ENCODE measurements at regions not wholly inside any gene's neighbourhood (a gene's known extent, or its start where the extent isn't known, plus 50 kb on each side); places are given as distances from the start of the nearest gene placed in this dataset.
A peak's percentile ranks its signal among the peaks of the same experiment; 100 is the strongest.

DNA sequence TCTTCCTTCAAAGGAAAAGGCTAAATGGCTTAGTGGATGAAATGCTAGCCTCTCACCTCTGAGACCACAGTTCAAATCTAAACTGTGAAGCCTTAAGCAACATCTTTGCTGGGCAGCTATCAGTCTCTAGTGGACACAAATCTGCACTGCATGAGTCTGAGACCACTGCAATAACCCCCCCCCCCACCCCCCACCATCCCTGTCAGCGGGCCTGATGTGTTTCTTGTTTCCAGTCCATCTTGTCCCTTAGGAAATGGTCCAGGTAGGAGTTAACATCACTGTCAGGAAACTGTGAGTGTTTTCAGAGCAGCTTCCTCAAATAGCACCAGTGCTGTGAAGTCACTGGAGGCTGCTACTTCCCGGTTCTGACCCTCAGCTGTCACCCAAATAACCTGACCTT lies 140.6 kb upstream of the TMCO5A start:
- no peak for DNase-seq

DNA sequence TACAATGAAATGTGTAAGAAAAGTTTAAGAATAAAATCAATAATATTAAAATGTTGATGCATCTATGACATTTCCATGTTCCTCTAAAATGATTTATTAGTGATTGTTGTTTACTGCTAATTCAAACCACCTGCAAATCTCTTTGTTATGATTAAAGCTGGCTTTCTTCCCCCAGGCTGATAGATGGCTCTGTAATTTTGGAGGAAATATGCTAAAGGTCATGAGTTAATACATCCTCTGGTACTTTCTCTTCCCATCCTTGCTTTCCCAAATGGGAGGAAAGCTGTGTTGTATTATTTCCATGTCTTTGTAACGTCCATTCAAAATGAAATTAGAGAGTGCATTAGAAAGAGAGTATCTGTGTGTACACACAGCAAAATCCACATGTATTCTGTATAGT lies 139.5 kb upstream of the TMCO5A start:
- DNase-seq = no peak

DNA sequence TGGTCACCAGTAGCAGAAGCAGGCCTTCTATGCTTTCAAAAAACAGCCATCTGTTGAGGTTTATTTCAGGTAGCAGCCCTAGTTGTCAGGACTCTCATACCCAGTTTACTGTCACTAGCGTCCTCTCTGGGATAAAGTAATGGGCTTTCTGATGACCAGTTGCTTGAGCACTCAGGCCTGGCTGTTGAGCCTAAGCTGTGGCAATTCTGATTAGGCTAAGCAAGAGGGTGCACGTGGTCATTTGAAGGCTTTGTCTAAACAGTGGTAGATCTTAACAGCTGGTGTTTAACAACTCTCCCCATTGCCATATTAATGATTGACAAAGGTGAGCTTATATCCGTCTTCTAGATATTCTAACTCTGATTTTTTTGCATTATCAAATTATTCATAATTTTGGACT lies 132.9 kb upstream of the TMCO5A start:
- DNase-seq = no peak

DNA sequence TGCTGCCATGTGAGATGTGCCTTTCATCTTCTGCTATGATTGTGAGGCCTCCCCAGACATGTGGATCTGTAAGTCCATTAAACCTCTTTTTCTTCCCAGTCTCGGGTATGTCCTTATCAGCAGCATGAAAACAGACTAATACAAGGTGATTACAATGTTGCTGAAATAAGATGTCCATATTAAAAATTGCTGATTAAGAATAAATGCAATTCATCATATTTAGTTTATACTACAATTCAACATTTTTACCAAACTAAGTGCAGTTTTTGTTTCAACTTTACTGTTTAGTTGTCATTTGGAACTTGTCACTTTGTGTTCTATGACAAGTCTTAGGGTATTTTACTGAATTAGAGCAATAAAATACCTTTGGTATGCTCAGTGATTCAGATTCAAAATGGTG lies 127.6 kb upstream of the TMCO5A start:
- DNase-seq = no peak

- no peak for DNase-seq
Measured at GRCh38 chr15:37810381-37810780, 124.1 kb upstream of the TMCO5A start.

- no peak for DNase-seq
Measured at GRCh38 chr15:37813306-37813705, 121.1 kb upstream of the TMCO5A start.

DNA sequence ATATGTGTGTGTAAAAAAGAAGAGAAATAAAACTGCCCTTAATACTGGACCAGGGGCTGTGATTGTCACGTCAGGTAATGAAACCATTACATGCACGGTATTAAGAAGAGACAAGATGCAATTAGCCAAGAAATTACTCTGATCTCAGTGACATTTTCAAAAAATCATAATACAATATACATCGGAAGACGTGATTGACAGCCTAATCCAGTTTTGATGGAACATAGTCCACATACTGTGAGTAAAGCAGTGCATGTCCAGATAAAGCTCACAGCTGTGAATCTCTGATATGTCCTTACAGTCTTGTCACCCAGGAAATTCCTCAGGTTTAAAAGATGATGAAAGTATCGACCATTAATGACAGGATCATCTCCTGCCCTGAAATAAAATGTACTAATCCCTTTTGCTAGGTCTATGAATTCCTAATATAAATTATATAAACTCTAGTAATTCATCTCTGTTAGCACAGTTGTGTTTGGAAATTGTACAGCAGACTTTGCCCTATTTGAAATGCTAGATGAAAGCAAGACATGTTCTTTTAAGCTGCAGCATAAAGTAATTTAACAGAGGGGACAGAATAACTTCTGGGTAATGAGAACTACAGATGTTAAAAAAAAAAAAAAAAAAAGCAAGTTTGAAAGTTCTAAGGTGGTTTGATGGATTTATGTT lies 119.5 kb upstream of the TMCO5A start:
- no peak for DNase-seq

- DNase-seq = no peak
Measured at GRCh38 chr15:37818152-37818677, 116.2 kb upstream of the TMCO5A start.

- peak; percentile 51 for DNase-seq
Measured at GRCh38 chr15:37819191-37819590, 115.2 kb upstream of the TMCO5A start.

DNA sequence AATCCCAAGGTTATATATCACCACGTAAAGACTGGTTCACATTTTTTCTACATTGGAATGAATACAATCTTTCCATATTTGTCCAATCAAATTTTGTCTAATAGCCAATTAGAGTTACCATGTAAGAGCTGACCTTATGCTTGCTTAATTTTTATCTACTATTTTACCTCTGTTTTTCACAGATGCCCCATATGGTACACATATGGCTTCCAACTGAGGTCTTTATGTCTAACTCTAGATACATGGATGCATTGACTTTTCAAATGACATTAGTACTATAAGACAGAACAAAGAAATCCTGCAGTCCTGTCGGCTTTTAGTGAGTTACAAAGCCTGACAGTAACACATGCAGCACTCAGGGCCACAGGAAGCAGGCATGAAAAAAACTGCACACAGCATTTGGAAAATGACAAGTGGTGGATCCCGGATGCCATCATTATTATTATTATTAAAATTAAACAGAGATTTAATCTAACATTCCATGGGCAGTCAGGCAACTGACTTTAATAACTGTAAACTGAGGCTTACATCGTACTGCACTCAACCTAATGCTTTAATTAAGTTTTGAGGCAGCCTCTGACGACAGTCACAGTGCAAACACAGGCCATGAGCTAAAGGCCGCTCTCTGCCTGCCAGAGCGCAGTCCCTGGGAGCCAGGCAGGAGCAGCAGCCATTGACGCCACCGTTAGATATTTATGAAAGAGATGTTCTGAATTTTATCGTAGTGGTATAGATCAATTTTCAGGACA lies 113.9 kb upstream of the TMCO5A start:
- no peak for DNase-seq

DNA sequence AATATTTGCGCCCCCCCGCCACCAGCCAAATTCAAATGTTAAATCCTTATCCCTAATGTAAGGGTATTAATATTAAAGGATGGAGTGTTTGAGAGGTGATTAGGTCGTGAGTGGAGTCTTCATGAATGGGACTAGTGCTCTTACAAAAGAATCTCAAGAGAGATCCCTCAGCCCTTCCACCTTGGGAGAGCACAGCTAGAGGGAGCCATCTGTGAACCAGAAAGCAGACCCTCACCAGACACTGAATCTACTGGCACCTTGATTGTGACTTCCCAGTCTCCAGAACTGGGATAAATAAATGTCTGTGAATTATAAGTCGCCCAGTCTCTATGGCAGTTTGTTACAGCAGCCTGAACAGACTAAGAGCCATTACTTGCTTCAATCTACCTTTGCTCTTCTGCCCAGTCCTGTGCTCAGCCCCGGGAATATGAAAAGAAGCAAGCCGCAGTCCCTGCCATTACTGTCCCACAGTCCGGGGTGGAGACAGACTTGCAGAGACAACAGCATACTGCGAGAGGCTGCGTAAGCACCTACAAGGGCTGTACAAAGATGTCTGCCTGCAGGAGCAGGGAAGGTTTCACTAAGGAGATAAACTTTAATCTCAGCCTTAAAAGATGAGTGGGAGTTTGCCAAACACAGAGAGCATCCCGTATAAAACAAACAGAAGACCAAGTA lies 110.7 kb upstream of the TMCO5A start:
- no peak for DNase-seq

DNA sequence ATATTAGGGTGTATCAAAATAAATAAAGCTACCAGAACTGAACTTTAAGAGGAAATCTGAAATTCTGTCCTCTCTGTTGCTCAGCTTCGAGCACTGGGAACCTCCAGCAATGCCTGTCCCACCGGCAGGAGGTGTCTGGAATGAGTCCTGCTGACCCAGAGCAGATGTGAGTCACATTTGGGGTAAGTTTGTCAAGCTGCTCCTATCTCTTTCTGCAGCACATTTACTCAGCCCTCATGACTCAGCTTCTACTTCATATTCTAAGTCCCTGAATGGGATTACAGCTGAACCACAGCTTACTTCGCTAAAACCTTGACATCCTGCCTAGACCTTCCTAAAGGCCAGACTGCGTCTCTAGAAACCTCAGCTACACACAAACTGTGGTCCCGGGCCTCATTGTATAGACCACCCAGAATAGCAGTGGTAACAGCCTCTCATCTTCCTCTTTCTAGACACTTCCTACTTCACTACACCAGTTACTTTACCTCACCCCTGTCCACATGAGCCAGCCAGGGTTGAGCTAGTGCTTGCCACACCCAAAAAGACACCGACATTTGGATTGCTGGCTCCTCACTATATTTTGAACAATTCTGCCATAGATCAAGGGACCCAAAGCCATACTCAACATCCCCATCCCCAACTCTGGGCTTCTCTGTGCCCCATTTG lies 109.6 kb upstream of the TMCO5A start:
- peak; percentile 96 for DNase-seq

DNA sequence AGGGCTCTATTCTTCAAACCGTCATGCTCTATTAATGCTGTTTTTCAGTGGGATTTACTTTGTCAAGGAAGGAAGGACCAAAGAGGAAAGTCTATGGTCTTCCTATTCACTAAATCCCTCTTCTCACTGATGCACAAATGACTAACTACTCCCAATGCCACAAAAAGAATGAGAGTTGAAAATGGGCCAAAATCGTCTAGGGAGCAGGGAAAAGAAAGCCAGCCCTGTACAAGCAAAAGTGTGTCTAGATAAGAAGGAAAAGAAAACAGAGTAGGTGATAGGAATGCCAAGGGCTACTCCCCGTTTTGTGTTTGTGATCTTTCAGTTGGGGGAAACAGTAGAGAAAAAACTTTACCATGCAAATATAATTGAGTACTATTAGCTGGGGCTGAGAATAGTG lies 97.2 kb upstream of the TMCO5A start:
- DNase-seq = peak; percentile 48

- DNase-seq = no peak
Measured at GRCh38 chr15:37847776-37848175, 86.7 kb upstream of the TMCO5A start.

DNA sequence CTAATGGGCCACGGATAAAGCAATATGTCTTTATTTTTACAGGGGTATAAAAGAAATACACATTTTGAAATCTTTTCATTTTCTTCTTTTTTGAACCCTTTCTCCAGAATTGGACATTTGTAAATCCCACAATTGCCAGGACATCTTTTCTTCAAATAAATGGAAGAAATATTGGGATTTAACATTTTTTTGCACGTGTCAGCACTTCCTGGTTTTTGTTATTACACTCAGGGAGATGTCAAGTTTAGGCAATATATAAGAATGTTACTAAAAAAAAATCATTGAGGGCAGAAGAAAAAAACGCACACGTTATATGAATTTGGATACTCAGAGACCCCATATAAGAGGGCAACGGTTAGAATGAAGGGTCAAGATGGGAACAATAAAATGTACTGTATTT lies 78.3 kb upstream of the TMCO5A start:
- DNase-seq = no peak

- DNase-seq = no peak
Measured at GRCh38 chr15:37860896-37861295, 73.5 kb upstream of the TMCO5A start.

- no peak for DNase-seq
Measured at GRCh38 chr15:37865687-37866086, 68.8 kb upstream of the TMCO5A start.

- DNase-seq = no peak
Measured at GRCh38 chr15:37870711-37871110, 63.7 kb upstream of the TMCO5A start.

DNA sequence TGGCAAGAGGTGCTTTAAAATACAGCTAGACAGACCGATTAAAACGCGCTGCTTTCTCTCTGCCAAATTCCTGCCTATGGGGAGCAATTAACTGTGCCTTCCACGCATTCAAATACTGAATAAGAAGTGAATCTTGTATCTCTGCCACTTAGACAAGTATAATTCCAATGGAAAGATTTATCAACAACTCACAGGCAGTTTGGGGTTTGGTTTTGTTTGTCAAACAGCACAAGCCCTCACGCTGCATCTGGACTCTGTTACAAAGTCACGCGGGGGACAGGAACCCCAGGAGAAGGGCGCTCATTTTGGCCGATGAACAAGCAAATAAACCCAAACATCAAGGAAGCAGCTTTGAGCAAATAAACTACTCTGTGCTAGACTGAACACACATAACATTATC lies 61.8 kb upstream of the TMCO5A start:
- no peak for DNase-seq

- no peak for DNase-seq
Measured at GRCh38 chr15:37873336-37873735, 61.1 kb upstream of the TMCO5A start.

DNA sequence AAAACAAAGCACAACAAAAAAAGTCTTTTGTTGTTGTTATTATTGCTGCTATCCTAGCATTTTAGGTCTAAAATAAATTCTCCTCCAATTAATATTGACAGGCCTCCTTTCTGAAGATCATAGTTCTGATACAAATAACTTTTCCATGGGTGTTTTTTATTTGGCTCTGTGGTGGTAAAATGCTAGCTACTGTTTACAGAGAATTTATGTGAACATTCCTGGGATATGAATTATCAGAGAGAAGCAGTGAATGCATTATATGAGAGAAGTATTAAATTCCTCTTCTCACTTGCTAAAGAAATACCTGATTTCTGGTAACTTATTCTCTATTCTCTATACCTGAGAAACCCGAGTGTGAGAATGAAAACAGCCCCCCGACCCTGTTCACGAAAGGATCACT lies 57.5 kb upstream of the TMCO5A start:
- no peak for DNase-seq

- peak; percentile 91 for DNase-seq
Measured at GRCh38 chr15:37877851-37878741, 56.3 kb upstream of the TMCO5A start.
